WI38 (cell line): ENCODE measurements at regions not wholly inside any gene's neighbourhood (a gene's known extent, or its start where the extent isn't known, plus 50 kb on each side); places are given as distances from the start of the nearest gene placed in this dataset.
"Not testable (repeated sequence)": the region's sequence is repeated elsewhere in the genome, so short reads cannot be mapped to it uniquely, and the experiment has no call there.

Source experiments
- H3K4me3 ChIP-seq: 2 replicates; pipeline ENCODE4 v1.5.1; 2011; ENCODE audit warnings: low read depth, mild to moderate bottlenecking, control low read depth, low read length
- CTCF ChIP-seq: IDR thresholded peaks from 2 replicates; pipeline ENCODE4 v1.5.1; 2012; ENCODE audit warnings: low read depth, mild to moderate bottlenecking, control low read depth, low read length

- H3K4me3 ChIP-seq = no peak overlapping the region
- TF ChIP-seq CTCF = no peak
Observed at GRCh38 chr6:76856065-76856464, 607.2 kb downstream of the HTR1B start.

- TF ChIP-seq CTCF = no peak
- no peak overlapping the region for H3K4me3 ChIP-seq
Observed at GRCh38 chr6:76852776-76853175, 610.5 kb downstream of the HTR1B start.

- not testable (repeated sequence) for H3K4me3 ChIP-seq
Observed at GRCh38 chr6:76849274-76849970, 613.9 kb downstream of the HTR1B start.

GRCh38 chr6:76843054-76843822, 620.1 kb downstream of the HTR1B start:
- TF ChIP-seq CTCF = no peak
- no peak overlapping the region for H3K4me3 ChIP-seq

- TF ChIP-seq CTCF = no peak
- no peak overlapping the region for H3K4me3 ChIP-seq
Observed at GRCh38 chr6:76840865-76841264, 622.4 kb downstream of the HTR1B start.

- no peak overlapping the region for H3K4me3 ChIP-seq
- TF ChIP-seq CTCF = no peak
Observed at GRCh38 chr6:76840041-76840745, 623.1 kb downstream of the HTR1B start.

GRCh38 chr6:76839505-76839904, 623.8 kb downstream of the HTR1B start:
- H3K4me3 ChIP-seq = no peak overlapping the region
- no peak for TF ChIP-seq CTCF
